ENCODE measurements at regions not wholly inside any gene's neighbourhood (a gene's known extent, or its start where the extent isn't known, plus 50 kb on each side); places are given as distances from the start of the nearest gene placed in this dataset.

- no peaks in the 10 kb centered on the region for H3K36me3 Mint-ChIP-seq
- CTCF ChIA-PET = interaction anchor here (0.9 kb wide), 1 partner anchor 10 kb away, joined by 3 read pairs; no protein-coding TSS in a partner anchor
- ATAC-seq = no peak
- H3K27me3 Mint-ChIP-seq (ENCODE audit: low read depth) = no peaks in the 10 kb centered on the region
- DNase-seq (ENCODE audit: low spot score) = no peak
- H3K4me3 Mint-ChIP-seq = no peak overlapping the region
- peaks cover 6% of the 10 kb centered on the region; the same call in 1 of the 2 replicates for H3K9me3 Mint-ChIP-seq
- no peak for TF ChIP-seq ZNF512 (CRISPR knock-in tag; IDR thresholded peaks at IDR 0.05; ENCODE audit: borderline replicate concordance)
- no peak for TF ChIP-seq USF1 (CRISPR knock-in tag; IDR thresholded peaks at IDR 0.05)
- no peak for TF ChIP-seq ZNF281 (CRISPR knock-in tag; IDR thresholded peaks at IDR 0.05)
- no peak for TF ChIP-seq ATF1 (CRISPR knock-in tag; IDR thresholded peaks at IDR 0.05)
- no peak for TF ChIP-seq RORB (CRISPR knock-in tag; IDR thresholded peaks at IDR 0.05)
- no peak for TF ChIP-seq JUN (CRISPR knock-in tag; IDR thresholded peaks at IDR 0.05)
- TF ChIP-seq ESRRA (CRISPR knock-in tag; IDR thresholded peaks at IDR 0.05; ENCODE audit: borderline replicate concordance) = no peak
- TF ChIP-seq CREB1 (CRISPR knock-in tag; IDR thresholded peaks at IDR 0.05) = no peak
- no peak overlapping the region for H3K27ac Mint-ChIP-seq
- POLR2A ChIA-PET = no interaction called here
- peaks cover 3% of the 10 kb centered on the region; the same call in 1 of the 2 replicates for H3K4me1 Mint-ChIP-seq
Observed at GRCh38 chr4:65018313-65018712, 609.1 kb upstream of the TECRL start.

GRCh38 chr4:65014078-65014477 lies 604.8 kb upstream of the TECRL start:
- ChIA-PET POLR2A (no interaction called here), CTCF (no interaction called here)
- no peak for ATAC-seq
- Mint-ChIP-seq H3K27me3 (ENCODE audit: low read depth) (no peaks in the 10 kb centered on the region), H3K36me3 (no peaks in the 10 kb centered on the region), H3K27ac (no peak overlapping the region), H3K4me3 (no peak overlapping the region), H3K9me3 (no peaks in the 10 kb centered on the region), H3K4me1 (peaks cover 3% of the 10 kb centered on the region; the same call in 1 of the 2 replicates)
- DNase-seq (ENCODE audit: low spot score) = no peak
- TF ChIP-seq ZBTB43 (CRISPR knock-in tag; IDR thresholded peaks at IDR 0.05) = no peak
- TF ChIP-seq MAX (CRISPR knock-in tag; IDR thresholded peaks at IDR 0.05) = no peak
- no peak for TF ChIP-seq TEAD1 (CRISPR knock-in tag; IDR thresholded peaks at IDR 0.05)
- no peak for TF ChIP-seq ZNF423 (CRISPR knock-in tag; IDR thresholded peaks at IDR 0.05)
- TF ChIP-seq ERG (CRISPR knock-in tag; IDR thresholded peaks at IDR 0.05) = no peak
- TF ChIP-seq CDX4 (CRISPR knock-in tag; IDR thresholded peaks at IDR 0.05; ENCODE audit: borderline replicate concordance) = no peak
- no peak for TF ChIP-seq CBFB (CRISPR knock-in tag; IDR thresholded peaks at IDR 0.05; ENCODE audit: low read depth)
- no peak for TF ChIP-seq PREB (CRISPR knock-in tag; IDR thresholded peaks at IDR 0.05; ENCODE audit: borderline replicate concordance)
